ENCODE measurements at regions not wholly inside any gene's neighbourhood (a gene's known extent, or its start where the extent isn't known, plus 50 kb on each side); places are given as distances from the start of the nearest gene placed in this dataset.

DNA sequence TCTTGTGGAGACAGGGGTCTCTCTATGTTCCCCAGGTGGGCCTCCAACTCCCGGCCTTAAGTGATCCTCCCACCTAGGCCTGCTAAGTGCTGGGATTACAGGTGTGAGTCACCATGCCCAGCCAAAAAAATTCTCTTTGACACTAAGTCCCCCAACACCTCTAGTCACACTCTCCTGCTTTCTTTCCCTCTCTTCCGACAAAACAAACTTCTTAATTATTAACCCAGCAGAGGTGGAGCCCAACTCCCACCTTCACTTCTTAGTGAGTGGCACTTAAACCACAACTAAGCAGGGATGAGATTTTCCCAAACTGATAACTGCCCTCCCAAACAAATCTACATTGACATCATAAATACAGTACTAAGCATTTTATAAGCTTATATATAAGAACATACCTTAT is 60.5 kb upstream of the PMAIP1 start:
- Mint-ChIP-seq H3K9me3 (ENCODE audit: low read depth) (no peaks in the 10 kb centered on the region), H3K27ac (ENCODE audit: unreplicated experiment) (no peak overlapping the region), H3K36me3 (ENCODE audit: low read depth) (no peaks in the 10 kb centered on the region), H3K27me3 (ENCODE audit: low read depth) (peaks cover 18% of the 10 kb centered on the region), H3K4me3 (ENCODE audit: unreplicated experiment) (no peak overlapping the region), H3K4me1 (ENCODE audit: low read depth) (peaks cover 7% of the 10 kb centered on the region)
- no peak for DNase-seq (ENCODE audit: low spot score)
- TF ChIP-seq, protein P1, sequence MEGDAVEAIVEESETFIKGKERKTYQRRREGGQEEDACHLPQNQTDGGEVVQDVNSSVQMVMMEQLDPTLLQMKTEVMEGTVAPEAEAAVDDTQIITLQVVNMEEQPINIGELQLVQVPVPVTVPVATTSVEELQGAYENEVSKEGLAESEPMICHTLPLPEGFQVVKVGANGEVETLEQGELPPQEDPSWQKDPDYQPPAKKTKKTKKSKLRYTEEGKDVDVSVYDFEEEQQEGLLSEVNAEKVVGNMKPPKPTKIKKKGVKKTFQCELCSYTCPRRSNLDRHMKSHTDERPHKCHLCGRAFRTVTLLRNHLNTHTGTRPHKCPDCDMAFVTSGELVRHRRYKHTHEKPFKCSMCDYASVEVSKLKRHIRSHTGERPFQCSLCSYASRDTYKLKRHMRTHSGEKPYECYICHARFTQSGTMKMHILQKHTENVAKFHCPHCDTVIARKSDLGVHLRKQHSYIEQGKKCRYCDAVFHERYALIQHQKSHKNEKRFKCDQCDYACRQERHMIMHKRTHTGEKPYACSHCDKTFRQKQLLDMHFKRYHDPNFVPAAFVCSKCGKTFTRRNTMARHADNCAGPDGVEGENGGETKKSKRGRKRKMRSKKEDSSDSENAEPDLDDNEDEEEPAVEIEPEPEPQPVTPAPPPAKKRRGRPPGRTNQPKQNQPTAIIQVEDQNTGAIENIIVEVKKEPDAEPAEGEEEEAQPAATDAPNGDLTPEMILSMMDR (IDR thresholded peaks at IDR 0.05): no peak

DNA sequence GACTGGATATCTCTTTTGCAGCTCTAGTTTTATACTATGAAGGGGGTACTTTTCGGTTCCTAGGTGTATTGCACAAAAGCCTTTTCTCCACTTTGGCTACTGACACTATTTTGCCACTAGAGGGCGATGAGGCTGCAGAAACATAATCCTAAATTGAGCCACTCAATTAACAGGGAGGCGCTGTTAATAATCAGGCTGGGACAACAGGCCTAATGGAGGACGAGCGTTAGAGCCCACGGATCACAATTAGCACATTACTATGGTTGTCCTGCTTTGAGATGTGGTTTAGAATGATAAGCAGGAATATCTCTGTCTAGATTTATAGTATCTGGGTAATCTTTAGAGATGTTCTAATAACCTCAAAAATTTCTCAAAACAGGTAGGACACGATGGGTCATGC is 62.2 kb upstream of the PMAIP1 start:
- Mint-ChIP-seq H3K27me3 (ENCODE audit: low read depth) (peaks cover 30% of the 10 kb centered on the region), H3K36me3 (ENCODE audit: low read depth) (no peaks in the 10 kb centered on the region), H3K4me1 (ENCODE audit: low read depth) (peaks cover 7% of the 10 kb centered on the region), H3K4me3 (ENCODE audit: unreplicated experiment) (no peak overlapping the region), H3K9me3 (ENCODE audit: low read depth) (no peaks in the 10 kb centered on the region), H3K27ac (ENCODE audit: unreplicated experiment) (no peak overlapping the region)
- no peak for DNase-seq (ENCODE audit: low spot score)
- TF ChIP-seq, protein P1 (IDR thresholded peaks at IDR 0.05): peak; percentile 94

DNA sequence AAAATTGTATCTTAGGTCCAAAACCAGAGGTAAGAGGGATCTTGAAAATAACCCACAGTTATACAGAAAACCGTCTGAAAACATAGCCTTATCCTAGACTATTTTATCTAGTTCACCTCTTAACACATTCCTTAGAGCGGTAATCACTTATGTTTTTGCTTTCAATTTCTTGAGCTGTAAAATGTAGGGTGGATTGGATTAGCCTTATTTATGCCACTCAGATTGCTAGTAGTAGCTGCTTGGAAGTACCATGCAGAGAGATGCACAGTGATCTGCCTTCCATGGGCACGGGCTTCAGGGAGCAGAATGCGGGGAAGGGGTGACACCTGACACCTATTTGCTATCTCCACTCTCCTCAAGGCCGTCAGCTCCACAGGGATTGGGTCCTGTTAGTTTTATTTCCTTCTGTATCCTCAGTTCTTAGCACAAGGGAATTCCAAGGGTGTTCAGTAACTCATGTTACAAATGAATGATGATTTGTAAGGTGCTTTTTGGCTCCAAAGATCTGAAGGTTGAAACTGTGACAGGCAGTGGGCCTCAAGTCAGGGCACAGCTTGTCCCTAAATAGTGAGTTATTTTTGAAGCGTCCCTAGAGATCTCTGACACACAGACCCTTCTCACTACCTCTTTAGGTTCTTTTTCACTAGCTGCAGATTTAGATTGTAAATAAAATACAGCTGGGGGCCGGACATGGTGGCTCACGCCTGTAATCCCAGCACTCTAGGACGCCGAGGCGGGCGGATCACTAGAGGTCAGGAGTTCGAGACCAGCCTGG is 64.0 kb upstream of the PMAIP1 start:
- TF ChIP-seq, protein P1 (IDR thresholded peaks at IDR 0.05): no peak
- peaks cover 7% of the 10 kb centered on the region for H3K4me1 Mint-ChIP-seq (ENCODE audit: low read depth)
- peaks cover 43% of the 10 kb centered on the region for H3K27me3 Mint-ChIP-seq (ENCODE audit: low read depth)
- DNase-seq (ENCODE audit: low spot score): no peak
- no peak overlapping the region for H3K27ac Mint-ChIP-seq (ENCODE audit: unreplicated experiment)
- H3K9me3 Mint-ChIP-seq (ENCODE audit: low read depth): no peaks in the 10 kb centered on the region
- H3K36me3 Mint-ChIP-seq (ENCODE audit: low read depth): no peaks in the 10 kb centered on the region
- H3K4me3 Mint-ChIP-seq (ENCODE audit: unreplicated experiment): no peak overlapping the region

- no peak overlapping the region for H3K27ac Mint-ChIP-seq (ENCODE audit: unreplicated experiment)
- no peaks in the 10 kb centered on the region for H3K9me3 Mint-ChIP-seq (ENCODE audit: low read depth)
- H3K27me3 Mint-ChIP-seq (ENCODE audit: low read depth): peaks cover 43% of the 10 kb centered on the region
- H3K36me3 Mint-ChIP-seq (ENCODE audit: low read depth): no peaks in the 10 kb centered on the region
- DNase-seq (ENCODE audit: low spot score): no peak
- no peak overlapping the region for H3K4me3 Mint-ChIP-seq (ENCODE audit: unreplicated experiment)
- TF ChIP-seq, protein P1 (IDR thresholded peaks at IDR 0.05): no peak
- H3K4me1 Mint-ChIP-seq (ENCODE audit: low read depth): peaks cover 7% of the 10 kb centered on the region
Observed at GRCh38 chr18:59834267-59834666, 65.5 kb upstream of the PMAIP1 start.

- Mint-ChIP-seq H3K4me1 (ENCODE audit: low read depth) (peaks cover 7% of the 10 kb centered on the region), H3K4me3 (ENCODE audit: unreplicated experiment) (no peak overlapping the region)
Observed at GRCh38 chr18:59833785-59834184, 66.0 kb upstream of the PMAIP1 start.

More at GRCh38 chr18:59833785-59834184, 66.0 kb upstream of the PMAIP1 start:
- H3K9me3 Mint-ChIP-seq (ENCODE audit: low read depth): no peaks in the 10 kb centered on the region
- H3K27ac Mint-ChIP-seq (ENCODE audit: unreplicated experiment): no peak overlapping the region
- TF ChIP-seq, protein P1 (IDR thresholded peaks at IDR 0.05): no peak
- no peaks in the 10 kb centered on the region for H3K36me3 Mint-ChIP-seq (ENCODE audit: low read depth)
- no peak for DNase-seq (ENCODE audit: low spot score)
- H3K27me3 Mint-ChIP-seq (ENCODE audit: low read depth): peaks cover 43% of the 10 kb centered on the region
